ENCODE measurements at regions not wholly inside any gene's neighbourhood (a gene's known extent, or its start where the extent isn't known, plus 50 kb on each side); places are given as distances from the start of the nearest gene placed in this dataset.

DNA sequence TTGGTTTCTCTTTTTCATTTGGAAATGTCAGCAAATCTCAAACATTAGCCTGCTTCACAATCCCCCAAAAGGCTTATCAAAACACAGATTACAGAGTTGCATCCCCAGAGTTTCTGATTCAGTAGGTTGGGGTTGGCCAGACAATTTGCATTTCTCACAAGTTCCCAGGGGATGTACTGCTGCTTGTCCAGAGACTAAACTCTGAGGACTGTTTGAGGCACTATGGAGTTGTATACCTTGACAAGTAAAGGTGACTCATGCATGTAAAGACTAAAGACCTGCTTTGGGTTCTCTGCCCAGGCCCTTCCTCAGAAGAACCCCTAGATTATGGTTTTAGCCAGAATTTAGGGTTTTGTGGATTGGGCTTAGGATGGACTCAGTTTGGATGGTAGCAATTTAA, 151.1 kb upstream of the ARHGEF26 start:
- Histone ChIP-seq H3K27me3 (ENCODE audit: control insufficient read depth in 2 of 2, insufficient read depth in 2 of 2, low read length in 2 of 2) (no peaks in the 10 kb centered on the region), H4K20me1 (replicated peaks; ENCODE audit: control insufficient read depth, extremely low read depth, insufficient read depth, low read length) (no peaks in the 10 kb centered on the region), H3K4me2 (ENCODE audit: insufficient read depth, low read length) (no peak overlapping the region), H3K9me1 (replicated peaks; ENCODE audit: control insufficient read depth, extremely low read depth, insufficient read depth, low read length) (no peaks in the 10 kb centered on the region), H3K27ac (ENCODE audit: insufficient read depth, low read depth, low read length) (no peak overlapping the region), H3K79me2 (ENCODE audit: control insufficient read depth, insufficient read depth, low read length) (no peaks in the 10 kb centered on the region), H3K9me3 (replicated peaks; ENCODE audit: control insufficient read depth, insufficient read depth, low read length) (no peaks in the 10 kb centered on the region), H3K4me3 (replicated peaks in 1 of 3; ENCODE audit: insufficient read depth in 1 of 3, low read depth in 1 of 3, low read length in 3 of 3) (no peak overlapping the region), H3K9ac (replicated peaks; ENCODE audit: extremely low read depth, insufficient read depth, low read length) (no peak overlapping the region), H3K36me3 (ENCODE audit: control insufficient read depth in 2 of 2, extremely low read depth in 1 of 2, insufficient read depth in 2 of 2, low read length in 2 of 2) (no peaks in the 10 kb centered on the region), H2AFZ (ENCODE audit: low read depth, low read length) (no peak overlapping the region), H3K4me1 (ENCODE audit: control insufficient read depth, extremely low read depth, insufficient read depth, low read length) (no peaks in the 10 kb centered on the region)
- FAIRE-seq: no peak
- intact Hi-C loops (cut with micrococcal nuclease): loop anchor here (1.0 to 5.0 kb wide), 2 partner anchors 805 to 928 kb away; no protein-coding TSS in a partner anchor
- no peak for DNase-seq (ENCODE audit: low read depth, low spot score)
- ChIA-PET CTCF (interaction anchor here (0.6 to 3.1 kb wide), 33 partner anchors 9 to 1034 kb away, joined by 3 to 23 read pairs (median 4); no protein-coding TSS in a partner anchor), POLR2A (no interaction called here)
- no peak for TF ChIP-seq FOS (IDR thresholded peaks at IDR 0.05; ENCODE audit: borderline replicate concordance, insufficient read depth, low read length)
- TF ChIP-seq CTCF (IDR thresholded peaks at IDR 0.05; ENCODE audit: extremely low read depth in 1 of 2, insufficient read depth in 1 of 2, low read depth in 1 of 2, low read length in 2 of 2): no peak
- TF ChIP-seq MYC (IDR thresholded peaks at IDR 0.05; ENCODE audit: low read depth, low read length): no peak
- BruUV-seq (replicated peaks): no TSS peak
- dilution Hi-C loops (cut with MboI; ENCODE audit: extremely low pct_ligation_motif_present, low sequenced_read_pairs): no loop called here

DNA sequence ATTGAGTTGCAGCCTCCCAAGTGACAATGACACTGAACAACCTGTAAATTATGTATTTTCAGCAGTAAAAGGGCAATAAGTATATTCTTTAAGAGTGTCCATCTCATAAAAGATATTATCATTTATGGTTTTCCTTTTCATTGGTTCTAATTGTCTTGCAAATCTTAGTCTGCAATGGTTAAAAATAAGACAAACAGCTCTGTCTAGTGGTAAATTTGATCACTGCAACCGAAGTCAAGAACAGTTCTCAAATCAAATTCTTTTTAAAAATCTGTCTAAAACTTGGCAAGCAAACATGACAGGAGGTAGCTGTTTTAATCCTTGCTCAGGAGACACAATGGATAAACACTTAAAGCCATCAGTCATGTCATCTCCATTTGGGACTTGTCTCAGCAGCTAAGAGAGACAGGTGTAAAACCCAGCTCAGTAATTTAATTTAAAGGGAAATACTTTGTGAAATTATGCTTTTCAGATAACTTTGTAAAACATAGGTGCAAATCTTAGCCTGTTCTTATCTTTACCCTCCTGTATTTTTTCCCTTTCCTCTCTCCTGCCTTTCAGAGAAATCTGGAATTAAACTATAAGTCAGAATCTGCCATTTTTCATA, 150.3 kb upstream of the ARHGEF26 start:
- H2AFZ ChIP-seq (ENCODE audit: low read depth, low read length): no peak overlapping the region
- no peaks in the 10 kb centered on the region for H3K9me1 ChIP-seq (replicated peaks; ENCODE audit: control insufficient read depth, extremely low read depth, insufficient read depth, low read length)
- intact Hi-C loops (cut with micrococcal nuclease): loop anchor here (1.0 to 5.0 kb wide), 2 partner anchors 806 to 929 kb away; no protein-coding TSS in a partner anchor
- H3K4me3 ChIP-seq (replicated peaks in 1 of 3; ENCODE audit: insufficient read depth in 1 of 3, low read depth in 1 of 3, low read length in 3 of 3): no peak overlapping the region
- TF ChIP-seq CTCF (IDR thresholded peaks at IDR 0.05; ENCODE audit: extremely low read depth in 1 of 2, insufficient read depth in 1 of 2, low read depth in 1 of 2, low read length in 2 of 2) (peak; percentile 23 to 33), EZH2 (IDR thresholded peaks at IDR 0.05; ENCODE audit: borderline replicate concordance, low read depth, low read length, severe bottlenecking) (no peak), POLR2A (IDR thresholded peaks at IDR 0.05; ENCODE audit: low read depth, low read length) (no peak)
- no peaks in the 10 kb centered on the region for H3K9me3 ChIP-seq (replicated peaks; ENCODE audit: control insufficient read depth, insufficient read depth, low read length)
- dilution Hi-C loops (cut with MboI; ENCODE audit: extremely low pct_ligation_motif_present, low sequenced_read_pairs): no loop called here
- no peaks in the 10 kb centered on the region for H3K79me2 ChIP-seq (ENCODE audit: control insufficient read depth, insufficient read depth, low read length)
- POLR2A ChIA-PET: no interaction called here
- peak; percentile 64 for DNase-seq (ENCODE audit: low read depth, low spot score)
- H3K27ac ChIP-seq (ENCODE audit: insufficient read depth, low read depth, low read length): no peak overlapping the region
- CTCF ChIA-PET: interaction anchor here (0.6 to 3.1 kb wide), 40 partner anchors 9 to 1035 kb away, joined by 3 to 23 read pairs (median 4); no protein-coding TSS in a partner anchor
- no peaks in the 10 kb centered on the region for H3K4me1 ChIP-seq (ENCODE audit: control insufficient read depth, extremely low read depth, insufficient read depth, low read length)
- no peaks in the 10 kb centered on the region for H3K27me3 ChIP-seq (ENCODE audit: control insufficient read depth in 2 of 2, insufficient read depth in 2 of 2, low read length in 2 of 2)
- H3K36me3 ChIP-seq (ENCODE audit: control insufficient read depth in 2 of 2, extremely low read depth in 1 of 2, insufficient read depth in 2 of 2, low read length in 2 of 2): no peaks in the 10 kb centered on the region
- no peaks in the 10 kb centered on the region for H4K20me1 ChIP-seq (replicated peaks; ENCODE audit: control insufficient read depth, extremely low read depth, insufficient read depth, low read length)
- FAIRE-seq: peak; percentile 56
- H3K9ac ChIP-seq (replicated peaks; ENCODE audit: extremely low read depth, insufficient read depth, low read length): no peak overlapping the region
- no TSS peak for BruUV-seq (replicated peaks)
- no peak overlapping the region for H3K4me2 ChIP-seq (ENCODE audit: insufficient read depth, low read length)
